ENCODE measurements at regions not wholly inside any gene's neighbourhood (a gene's known extent, or its start where the extent isn't known, plus 50 kb on each side); places are given as distances from the start of the nearest gene placed in this dataset.

DNA sequence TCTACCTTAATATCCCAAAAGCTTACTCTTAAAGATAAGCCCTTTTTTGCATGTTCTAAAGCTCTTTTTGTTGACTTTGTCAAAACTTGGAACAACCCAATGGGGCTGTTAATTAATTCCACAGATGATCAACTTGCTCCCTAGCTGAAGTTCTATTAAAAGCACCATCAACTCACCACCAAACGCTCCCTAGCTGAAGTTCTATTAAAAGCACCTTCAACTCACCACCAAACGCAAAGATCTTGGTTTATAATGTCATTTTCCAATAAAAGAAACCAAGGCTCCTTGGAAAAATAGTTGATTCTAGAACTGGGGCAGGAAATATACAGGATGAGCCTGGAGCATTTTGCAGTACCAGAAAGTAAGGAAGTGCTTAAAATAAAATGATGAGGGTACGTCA, 122.3 kb upstream of the STT3B start:
- no peaks in the 10 kb centered on the region for H4K20me1 ChIP-seq (ENCODE audit: insufficient read depth)
- WGBS, 2 experiments (ENCODE audit: low coverage in 1 of 2, low lambda C conversion rate in 2 of 2, missing lambda C conversion rate in 2 of 2): 65 to 66% methylated on average over 3 of the region's 3 CpGs
- H3K36me3 ChIP-seq (ENCODE audit: low read depth): no peaks in the 10 kb centered on the region
- H3K4me1 ChIP-seq (ENCODE audit: insufficient read depth): peaks cover 8% of the 10 kb centered on the region
- H2AFZ ChIP-seq: no peak overlapping the region
- H3K27ac ChIP-seq: no peak overlapping the region
- H3K4me2 ChIP-seq (ENCODE audit: unreplicated experiment): no peak overlapping the region
- H3K4me3 ChIP-seq: no peak overlapping the region
- H3F3A ChIP-seq (ENCODE audit: insufficient read depth): no peaks in the 10 kb centered on the region
- no peaks in the 10 kb centered on the region for H3K27me3 ChIP-seq (replicated peaks; ENCODE audit: insufficient read depth)
- H3K9me2 ChIP-seq (ENCODE audit: insufficient read depth): no peaks in the 10 kb centered on the region
- TF ChIP-seq EZH2phosphoT487 (IDR thresholded peaks at IDR 0.05; ENCODE audit: insufficient read depth, low read depth) (no peak), EZH2 (IDR thresholded peaks at IDR 0.05; ENCODE audit: insufficient read depth, poor library complexity, severe bottlenecking) (no peak)
- no peaks in the 10 kb centered on the region for H3K79me2 ChIP-seq (ENCODE audit: insufficient read depth)
- in situ Hi-C loops (cut with MboI): no loop called here
- H3K9ac ChIP-seq: no peak overlapping the region
- no peak for DNase-seq
- no peaks in the 10 kb centered on the region for H3K9me3 ChIP-seq (ENCODE audit: low read depth)

DNA sequence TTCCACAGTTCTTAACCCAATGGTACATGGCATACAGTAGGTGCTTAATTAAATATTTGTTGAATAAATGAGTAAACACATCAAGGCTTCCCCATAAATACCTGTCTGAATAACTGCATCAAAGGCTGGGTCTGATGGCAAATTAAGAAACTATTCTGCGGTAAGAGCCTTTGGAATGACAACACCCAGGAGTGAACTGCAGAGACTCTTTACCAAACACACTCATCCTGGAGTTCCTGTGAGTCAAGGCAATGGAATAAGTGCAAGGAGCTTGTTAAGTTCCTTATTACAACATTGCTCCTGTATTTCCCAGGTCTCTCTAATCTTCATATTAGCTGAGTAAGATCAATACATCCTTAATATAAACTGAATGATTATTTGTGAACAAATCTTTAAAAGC, 119.9 kb upstream of the STT3B start:
- no peaks in the 10 kb centered on the region for H3K9me3 ChIP-seq (ENCODE audit: low read depth)
- TF ChIP-seq EZH2phosphoT487 (IDR thresholded peaks at IDR 0.05; ENCODE audit: insufficient read depth, low read depth): no peak
- no peak for TF ChIP-seq EZH2 (IDR thresholded peaks at IDR 0.05; ENCODE audit: insufficient read depth, poor library complexity, severe bottlenecking)
- 83 to 100% methylated on average over 1 of the region's 1 CpG for WGBS, 2 experiments (ENCODE audit: low coverage in 1 of 2, low lambda C conversion rate in 2 of 2, missing lambda C conversion rate in 2 of 2)
- H3K9me2 ChIP-seq (ENCODE audit: insufficient read depth): no peaks in the 10 kb centered on the region
- no peaks in the 10 kb centered on the region for H3K36me3 ChIP-seq (ENCODE audit: low read depth)
- peak; percentile 66 for DNase-seq
- H3K4me3 ChIP-seq: no peak overlapping the region
- no peak overlapping the region for H2AFZ ChIP-seq
- no peaks in the 10 kb centered on the region for H3K79me2 ChIP-seq (ENCODE audit: insufficient read depth)
- H4K20me1 ChIP-seq (ENCODE audit: insufficient read depth): no peaks in the 10 kb centered on the region
- H3K27ac ChIP-seq: no peak overlapping the region
- no peak overlapping the region for H3K4me2 ChIP-seq (ENCODE audit: unreplicated experiment)
- in situ Hi-C loops (cut with MboI): no loop called here
- no peaks in the 10 kb centered on the region; the same call in 1 of the 2 replicates for H3K27me3 ChIP-seq (replicated peaks; ENCODE audit: insufficient read depth)
- H3K4me1 ChIP-seq (ENCODE audit: insufficient read depth): peaks cover 5% of the 10 kb centered on the region; the same call in 1 of the 2 replicates
- no peak overlapping the region for H3K9ac ChIP-seq
- no peaks in the 10 kb centered on the region for H3F3A ChIP-seq (ENCODE audit: insufficient read depth)

DNA sequence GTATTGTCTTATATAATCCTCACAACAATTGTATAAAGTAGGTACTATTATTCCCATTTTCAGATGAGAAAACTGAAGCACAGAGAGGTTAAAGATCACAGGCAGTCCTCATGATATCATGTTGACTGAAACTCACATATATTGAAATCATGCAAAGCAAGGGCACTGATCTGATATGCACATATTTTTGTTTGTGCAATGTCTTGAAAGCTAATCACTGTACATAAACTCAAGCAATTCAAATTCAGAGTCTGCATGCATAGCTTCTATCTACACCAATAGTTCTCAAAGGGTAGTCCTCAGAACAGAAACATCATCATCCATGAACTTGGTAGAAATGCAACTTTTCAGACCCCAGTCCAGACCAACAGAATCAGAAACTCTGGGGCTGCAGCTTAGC, 119.2 kb upstream of the STT3B start:
- Histone ChIP-seq H3K4me2 (ENCODE audit: unreplicated experiment) (no peak overlapping the region), H3K9me3 (ENCODE audit: low read depth) (no peaks in the 10 kb centered on the region), H3K9me2 (ENCODE audit: insufficient read depth) (no peaks in the 10 kb centered on the region), H4K20me1 (ENCODE audit: insufficient read depth) (no peaks in the 10 kb centered on the region), H3K36me3 (ENCODE audit: low read depth) (no peaks in the 10 kb centered on the region), H3K4me1 (ENCODE audit: insufficient read depth) (0 out of 2 replicates have a peak, but pooled peaks cover 4% of the 10 kb centered on the region), H3K79me2 (ENCODE audit: insufficient read depth) (no peaks in the 10 kb centered on the region), H3K9ac (no peak overlapping the region), H3K27ac (no peak overlapping the region), H3K4me3 (no peak overlapping the region), H3F3A (ENCODE audit: insufficient read depth) (no peaks in the 10 kb centered on the region), H2AFZ (no peak overlapping the region), H3K27me3 (replicated peaks; ENCODE audit: insufficient read depth) (no peaks in the 10 kb centered on the region; the same call in 1 of the 2 replicates)
- in situ Hi-C loops (cut with MboI): no loop called here
- DNase-seq: no peak
- TF ChIP-seq EZH2 (IDR thresholded peaks at IDR 0.05; ENCODE audit: insufficient read depth, poor library complexity, severe bottlenecking): no peak
- TF ChIP-seq EZH2phosphoT487 (IDR thresholded peaks at IDR 0.05; ENCODE audit: insufficient read depth, low read depth): no peak

DNA sequence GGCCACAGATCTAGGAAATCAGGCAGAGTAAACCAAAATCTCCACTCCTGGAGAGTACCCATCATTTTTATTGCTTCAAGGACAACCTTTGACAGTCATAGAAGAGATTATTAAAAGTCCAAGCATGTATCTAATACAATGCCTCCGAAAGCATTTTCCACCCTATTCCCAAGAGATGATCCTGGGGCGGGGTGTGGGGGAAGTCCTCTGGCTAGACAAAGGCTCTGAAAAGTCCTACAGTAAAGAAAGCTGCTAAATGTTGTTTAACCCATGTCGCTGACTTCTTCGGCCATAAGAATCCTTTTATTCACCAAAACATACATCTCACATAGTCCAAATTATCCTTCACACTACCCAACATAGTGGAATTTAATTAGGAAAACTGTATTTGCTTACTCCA, 115.7 kb upstream of the STT3B start:
- Histone ChIP-seq H3K9me2 (ENCODE audit: insufficient read depth) (no peaks in the 10 kb centered on the region), H3K79me2 (ENCODE audit: insufficient read depth) (no peaks in the 10 kb centered on the region), H3K27ac (no peak overlapping the region), H3K4me3 (no peak overlapping the region), H3K4me1 (ENCODE audit: insufficient read depth) (0 out of 2 replicates have a peak, but pooled peaks cover 4% of the 10 kb centered on the region), H3K9ac (no peak overlapping the region), H3K4me2 (ENCODE audit: unreplicated experiment) (no peak overlapping the region), H3K9me3 (ENCODE audit: low read depth) (no peaks in the 10 kb centered on the region), H3K27me3 (replicated peaks; ENCODE audit: insufficient read depth) (no peaks in the 10 kb centered on the region; the same call in 1 of the 2 replicates), H3K36me3 (ENCODE audit: low read depth) (no peaks in the 10 kb centered on the region), H4K20me1 (ENCODE audit: insufficient read depth) (no peaks in the 10 kb centered on the region), H2AFZ (no peak overlapping the region), H3F3A (ENCODE audit: insufficient read depth) (no peaks in the 10 kb centered on the region)
- DNase-seq: no peak
- in situ Hi-C loops (cut with MboI): no loop called here
- whole genome bisulfite sequencing, 2 experiments (ENCODE audit: low coverage in 1 of 2, low lambda C conversion rate in 2 of 2, missing lambda C conversion rate in 2 of 2): 80 to 86% methylated on average over 4 of the region's 4 CpGs
- TF ChIP-seq EZH2 (IDR thresholded peaks at IDR 0.05; ENCODE audit: insufficient read depth, poor library complexity, severe bottlenecking): no peak
- no peak for TF ChIP-seq EZH2phosphoT487 (IDR thresholded peaks at IDR 0.05; ENCODE audit: insufficient read depth, low read depth)

DNA sequence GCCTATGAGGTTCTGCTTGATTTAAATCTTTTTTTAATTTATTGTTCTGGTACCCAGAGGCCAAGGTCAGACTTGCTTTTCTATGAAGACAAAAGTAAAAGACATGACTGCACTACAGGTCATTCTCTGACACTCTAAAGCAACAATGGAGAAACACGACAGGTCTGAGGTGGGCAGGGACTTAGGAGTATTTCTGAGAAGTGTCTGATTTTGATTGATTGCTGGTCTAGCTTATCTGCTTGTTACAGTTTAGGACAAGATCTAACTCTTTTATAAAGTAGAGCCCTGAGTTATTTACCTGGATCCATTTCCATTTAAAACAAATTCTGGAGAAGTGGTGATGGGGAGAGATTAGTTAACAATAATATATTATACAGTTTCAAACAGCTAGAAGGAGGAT, 115.2 kb upstream of the STT3B start:
- no peaks in the 10 kb centered on the region for H3K9me3 ChIP-seq (ENCODE audit: low read depth)
- TF ChIP-seq EZH2 (IDR thresholded peaks at IDR 0.05; ENCODE audit: insufficient read depth, poor library complexity, severe bottlenecking): no peak
- no peak for TF ChIP-seq EZH2phosphoT487 (IDR thresholded peaks at IDR 0.05; ENCODE audit: insufficient read depth, low read depth)
- no peaks in the 10 kb centered on the region for H3K79me2 ChIP-seq (ENCODE audit: insufficient read depth)
- no peak overlapping the region for H2AFZ ChIP-seq
- no peak overlapping the region for H3K27ac ChIP-seq
- no peak overlapping the region for H3K4me3 ChIP-seq
- no peak for DNase-seq
- in situ Hi-C loops (cut with MboI): no loop called here
- H4K20me1 ChIP-seq (ENCODE audit: insufficient read depth): no peaks in the 10 kb centered on the region
- no peaks in the 10 kb centered on the region for H3K9me2 ChIP-seq (ENCODE audit: insufficient read depth)
- H3F3A ChIP-seq (ENCODE audit: insufficient read depth): no peaks in the 10 kb centered on the region
- no peaks in the 10 kb centered on the region; the same call in 1 of the 2 replicates for H3K27me3 ChIP-seq (replicated peaks; ENCODE audit: insufficient read depth)
- 89 to 98% methylated on average over 1 of the region's 1 CpG for WGBS, 2 experiments (ENCODE audit: low coverage in 1 of 2, low lambda C conversion rate in 2 of 2, missing lambda C conversion rate in 2 of 2)
- H3K36me3 ChIP-seq (ENCODE audit: low read depth): no peaks in the 10 kb centered on the region
- no peak overlapping the region for H3K9ac ChIP-seq
- H3K4me2 ChIP-seq (ENCODE audit: unreplicated experiment): no peak overlapping the region
- H3K4me1 ChIP-seq (ENCODE audit: insufficient read depth): 0 out of 2 replicates have a peak, but pooled peaks cover 4% of the 10 kb centered on the region

All from GM23248 (cell line).